SK-N-SH treated with all-trans-retinoic acid at 6 μM for 48 hours (cell line): ENCODE measurements at regions not wholly inside any gene's neighbourhood (a gene's known extent, or its start where the extent isn't known, plus 50 kb on each side); places are given as distances from the start of the nearest gene placed in this dataset.

ENCODE experiments used
- ATAC-seq: fragments of 200-7000 bp; cut with Tn5 transposase; 3 replicates; pipeline ENCODE4 v1.9.1; 2020; ENCODE audit warnings: mild to moderate bottlenecking, moderate library complexity
- ARNTL ChIP-seq: fragments of 450-650 bp; formaldehyde crosslinking; IDR thresholded peaks from 2 replicates; pipeline ENCODE4 v1.5.0; 2020; ENCODE audit warnings: low read depth, mild to moderate bottlenecking, moderate library complexity, borderline replicate concordance
- BACH2 ChIP-seq: fragments of 250-450 bp; sonication (Bioruptor Pico); IDR thresholded peaks from 2 replicates; pipeline ENCODE4 v1.9.0; 2021; ENCODE audit warnings: mild to moderate bottlenecking, borderline replicate concordance
- CSDC2 ChIP-seq: fragments of 250-450 bp; sonication (Bioruptor Pico); IDR thresholded peaks from 2 replicates; pipeline ENCODE4 v1.5.0; 2020; ENCODE audit warnings: mild to moderate bottlenecking, moderate library complexity
- ESRRG ChIP-seq: fragments of 250-450 bp; sonication (Bioruptor Pico); IDR thresholded peaks from 2 replicates; pipeline ENCODE4 v1.6.1; 2021; ENCODE audit warnings: mild to moderate bottlenecking
- GLIS3 ChIP-seq: fragments of 250-450 bp; sonication (Bioruptor Pico); IDR thresholded peaks from 2 replicates; pipeline ENCODE4 v1.5.0; 2020; ENCODE audit warnings: mild to moderate bottlenecking, moderate library complexity
- ISL1 ChIP-seq: fragments of 250-450 bp; sonication (Bioruptor Pico); IDR thresholded peaks from 2 replicates; pipeline ENCODE4 v2.1.2; 2022; ENCODE audit warnings: mild to moderate bottlenecking, moderate library complexity
- OSR1 ChIP-seq: fragments of 250-450 bp; sonication (Bioruptor Pico); IDR thresholded peaks from 2 replicates; pipeline ENCODE4 v1.8.0; 2022; ENCODE audit warnings: moderate library complexity, mild to moderate bottlenecking, inconsistent platforms
- PPARA ChIP-seq: fragments of 250-450 bp; sonication (Bioruptor Pico); IDR thresholded peaks from 2 replicates; pipeline ENCODE4 v1.5.0; 2020; ENCODE audit warnings: mild to moderate bottlenecking, borderline replicate concordance
- RARB ChIP-seq: fragments of 250-450 bp; sonication (Bioruptor Pico); IDR thresholded peaks from 2 replicates; pipeline ENCODE4 v1.8.0; 2021; ENCODE audit warnings: mild to moderate bottlenecking, moderate library complexity
- SNAI2 ChIP-seq: fragments of 250-450 bp; sonication (Bioruptor Pico); IDR thresholded peaks from 2 replicates; pipeline ENCODE4 v1.5.0; 2020; ENCODE audit warnings: mild to moderate bottlenecking, moderate library complexity
- TCF4 ChIP-seq: fragments of 250-450 bp; sonication (Bioruptor Pico); IDR thresholded peaks from 2 replicates; pipeline ENCODE4 v1.8.0; 2021; ENCODE audit warnings: mild to moderate bottlenecking, moderate library complexity, borderline replicate concordance
- TOX ChIP-seq: fragments of 250-450 bp; sonication (Bioruptor Pico); IDR thresholded peaks from 2 replicates; pipeline ENCODE4 v1.8.0; 2021; ENCODE audit warnings: mild to moderate bottlenecking, moderate library complexity, borderline replicate concordance
- ZC3H10 ChIP-seq: fragments of 250-450 bp; sonication (Bioruptor Pico); IDR thresholded peaks from 2 replicates; pipeline ENCODE4 v1.5.1; 2021; ENCODE audit warnings: mild to moderate bottlenecking, moderate library complexity
- ZFP3 ChIP-seq: fragments of 250-450 bp; sonication (Bioruptor Pico); IDR thresholded peaks from 2 replicates; pipeline ENCODE4 v1.5.0; 2020; ENCODE audit warnings: mild to moderate bottlenecking, moderate library complexity
- ZFP30 ChIP-seq: fragments of 450-650 bp; formaldehyde crosslinking; IDR thresholded peaks from 2 replicates; pipeline ENCODE4 v1.5.0; 2022; ENCODE audit warnings: mild to moderate bottlenecking, moderate library complexity
- ZNF565 ChIP-seq: fragments of 450-650 bp; formaldehyde crosslinking; conservative IDR thresholded peaks from 2 replicates; pipeline ENCODE4 v1.5.0; 2020; ENCODE audit warnings: low read depth, mild to moderate bottlenecking, moderate library complexity
- ZNF70 ChIP-seq: fragments of 450-650 bp; formaldehyde crosslinking; IDR thresholded peaks from 2 replicates; pipeline ENCODE4 v1.5.0; 2020; ENCODE audit warnings: mild to moderate bottlenecking, moderate library complexity
- ZNF8 ChIP-seq: fragments of 450-650 bp; formaldehyde crosslinking; IDR thresholded peaks from 2 replicates; pipeline ENCODE4 v1.5.0; 2020; ENCODE audit warnings: mild to moderate bottlenecking, moderate library complexity
- TF ChIP-seq, protein P1 (sequence below): fragments of 250-450 bp; sonication (Bioruptor Pico); IDR thresholded peaks from 2 replicates; pipeline ENCODE4 v1.5.1; 2020; ENCODE audit warnings: low read depth, mild to moderate bottlenecking, moderate library complexity
- TF ChIP-seq, protein P2 (sequence below): fragments of 250-450 bp; sonication (Bioruptor Pico); IDR thresholded peaks from 2 replicates; pipeline ENCODE4 v1.5.0; 2020; ENCODE audit warnings: mild to moderate bottlenecking, moderate library complexity
- TF ChIP-seq, protein P3 (sequence below): fragments of 250-450 bp; sonication (Bioruptor Pico); IDR thresholded peaks from 2 replicates; pipeline ENCODE4 v1.5.1; 2021; ENCODE audit warnings: mild to moderate bottlenecking, moderate library complexity
- TF ChIP-seq, protein P4 (sequence below): fragments of 250-450 bp; sonication (Bioruptor Pico); IDR thresholded peaks from 2 replicates; pipeline ENCODE4 v1.8.0; 2020; ENCODE audit warnings: mild to moderate bottlenecking, moderate library complexity, borderline replicate concordance

DNA sequence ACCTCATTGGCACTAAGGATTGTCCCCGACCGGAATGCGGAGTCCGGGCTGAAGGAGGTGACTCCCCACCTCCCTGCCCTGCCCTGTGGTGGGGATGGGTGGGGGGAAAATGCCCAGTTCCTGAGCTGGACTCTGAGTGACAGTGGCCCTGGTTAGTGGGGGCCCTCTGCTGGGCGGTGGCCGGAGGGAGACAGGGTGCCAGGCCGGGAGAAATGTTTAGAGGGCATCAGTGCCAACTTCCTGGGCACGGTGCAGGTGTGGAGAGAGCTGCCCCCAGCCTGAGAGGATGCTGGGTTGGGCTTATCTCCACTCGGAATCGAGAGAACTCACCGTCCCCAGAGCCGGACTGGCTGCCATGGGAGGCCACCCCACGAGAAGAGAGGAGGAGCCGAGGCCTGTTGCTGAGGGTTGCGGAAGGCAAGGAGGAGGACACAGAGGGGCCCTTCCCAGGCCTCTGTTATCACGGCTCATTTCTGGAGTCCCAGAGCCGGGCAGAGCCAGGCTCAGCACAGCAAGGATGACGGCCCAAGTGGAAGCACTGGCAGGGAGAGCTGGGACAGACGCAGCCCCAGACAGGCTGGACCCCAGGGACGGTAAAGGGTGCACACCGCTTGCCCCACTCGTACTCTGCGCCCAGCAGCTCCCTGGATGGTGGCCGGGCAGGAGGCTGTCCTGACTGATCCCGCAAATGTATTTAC lies 156.7 kb downstream of the KIF26A start:
- TF ChIP-seq GLIS3 (CRISPR knock-in tag) (no peak), BACH2 (CRISPR knock-in tag) (no peak), ZNF565 (CRISPR knock-in tag) (no peak), ISL1 (no peak), OSR1 (no peak), RARB (no peak), CSDC2 (CRISPR knock-in tag) (no peak)
- TF ChIP-seq, protein P1, sequence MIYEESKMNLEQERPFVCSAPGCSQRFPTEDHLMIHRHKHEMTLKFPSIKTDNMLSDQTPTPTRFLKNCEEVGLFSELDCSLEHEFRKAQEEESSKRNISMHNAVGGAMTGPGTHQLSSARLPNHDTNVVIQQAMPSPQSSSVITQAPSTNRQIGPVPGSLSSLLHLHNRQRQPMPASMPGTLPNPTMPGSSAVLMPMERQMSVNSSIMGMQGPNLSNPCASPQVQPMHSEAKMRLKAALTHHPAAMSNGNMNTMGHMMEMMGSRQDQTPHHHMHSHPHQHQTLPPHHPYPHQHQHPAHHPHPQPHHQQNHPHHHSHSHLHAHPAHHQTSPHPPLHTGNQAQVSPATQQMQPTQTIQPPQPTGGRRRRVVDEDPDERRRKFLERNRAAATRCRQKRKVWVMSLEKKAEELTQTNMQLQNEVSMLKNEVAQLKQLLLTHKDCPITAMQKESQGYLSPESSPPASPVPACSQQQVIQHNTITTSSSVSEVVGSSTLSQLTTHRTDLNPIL (CRISPR knock-in tag), result no peak
- TF ChIP-seq, all 23 proteins: peak for 0
- ATAC-seq, result no peak

DNA sequence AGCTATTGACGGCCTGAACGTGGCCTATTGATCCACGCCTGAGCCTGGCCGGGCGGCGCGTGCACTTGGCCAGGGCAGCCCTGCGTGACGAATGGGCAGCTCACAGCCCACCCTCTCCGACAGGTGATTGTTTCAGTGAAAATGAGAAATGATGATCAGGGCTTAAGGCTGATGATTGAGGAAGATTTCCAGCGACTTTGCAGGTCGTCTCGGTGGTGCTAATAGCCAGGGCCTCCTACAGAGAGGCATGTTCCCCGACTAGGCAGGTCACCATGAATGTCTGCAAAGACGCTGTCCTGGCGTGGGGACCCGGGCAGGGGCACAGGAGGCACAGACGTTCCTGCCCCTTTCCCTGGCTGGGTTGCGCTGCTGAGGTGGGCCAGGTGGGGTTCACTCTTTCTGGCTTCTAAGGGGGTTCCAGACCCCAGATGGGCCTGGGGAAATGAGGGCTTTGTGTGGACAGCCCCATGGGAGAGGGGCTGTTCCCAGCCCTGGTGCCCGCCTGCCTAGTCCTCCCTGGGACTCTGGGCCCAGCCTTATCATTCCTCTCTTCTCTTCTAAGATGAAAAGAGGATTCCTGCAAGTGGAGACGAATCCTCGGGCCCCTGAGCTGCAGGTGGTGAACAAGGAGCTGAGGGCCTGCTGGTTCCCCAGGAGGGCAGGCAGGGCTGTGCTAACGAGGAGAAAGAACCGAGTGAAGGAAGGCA lies 157.4 kb downstream of the KIF26A start:
- TF ChIP-seq OSR1 (no peak), GLIS3 (CRISPR knock-in tag) (no peak), ZFP30 (no peak), ZC3H10 (CRISPR knock-in tag) (no peak), ISL1 (no peak), ESRRG (CRISPR knock-in tag) (no peak), PPARA (no peak), ARNTL (CRISPR knock-in tag) (no peak)
- TF ChIP-seq, protein P2, sequence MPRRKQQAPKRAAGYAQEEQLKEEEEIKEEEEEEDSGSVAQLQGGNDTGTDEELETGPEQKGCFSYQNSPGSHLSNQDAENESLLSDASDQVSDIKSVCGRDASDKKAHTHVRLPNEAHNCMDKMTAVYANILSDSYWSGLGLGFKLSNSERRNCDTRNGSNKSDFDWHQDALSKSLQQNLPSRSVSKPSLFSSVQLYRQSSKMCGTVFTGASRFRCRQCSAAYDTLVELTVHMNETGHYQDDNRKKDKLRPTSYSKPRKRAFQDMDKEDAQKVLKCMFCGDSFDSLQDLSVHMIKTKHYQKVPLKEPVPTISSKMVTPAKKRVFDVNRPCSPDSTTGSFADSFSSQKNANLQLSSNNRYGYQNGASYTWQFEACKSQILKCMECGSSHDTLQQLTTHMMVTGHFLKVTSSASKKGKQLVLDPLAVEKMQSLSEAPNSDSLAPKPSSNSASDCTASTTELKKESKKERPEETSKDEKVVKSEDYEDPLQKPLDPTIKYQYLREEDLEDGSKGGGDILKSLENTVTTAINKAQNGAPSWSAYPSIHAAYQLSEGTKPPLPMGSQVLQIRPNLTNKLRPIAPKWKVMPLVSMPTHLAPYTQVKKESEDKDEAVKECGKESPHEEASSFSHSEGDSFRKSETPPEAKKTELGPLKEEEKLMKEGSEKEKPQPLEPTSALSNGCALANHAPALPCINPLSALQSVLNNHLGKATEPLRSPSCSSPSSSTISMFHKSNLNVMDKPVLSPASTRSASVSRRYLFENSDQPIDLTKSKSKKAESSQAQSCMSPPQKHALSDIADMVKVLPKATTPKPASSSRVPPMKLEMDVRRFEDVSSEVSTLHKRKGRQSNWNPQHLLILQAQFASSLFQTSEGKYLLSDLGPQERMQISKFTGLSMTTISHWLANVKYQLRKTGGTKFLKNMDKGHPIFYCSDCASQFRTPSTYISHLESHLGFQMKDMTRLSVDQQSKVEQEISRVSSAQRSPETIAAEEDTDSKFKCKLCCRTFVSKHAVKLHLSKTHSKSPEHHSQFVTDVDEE (CRISPR knock-in tag), result no peak
- TF ChIP-seq, protein P3, sequence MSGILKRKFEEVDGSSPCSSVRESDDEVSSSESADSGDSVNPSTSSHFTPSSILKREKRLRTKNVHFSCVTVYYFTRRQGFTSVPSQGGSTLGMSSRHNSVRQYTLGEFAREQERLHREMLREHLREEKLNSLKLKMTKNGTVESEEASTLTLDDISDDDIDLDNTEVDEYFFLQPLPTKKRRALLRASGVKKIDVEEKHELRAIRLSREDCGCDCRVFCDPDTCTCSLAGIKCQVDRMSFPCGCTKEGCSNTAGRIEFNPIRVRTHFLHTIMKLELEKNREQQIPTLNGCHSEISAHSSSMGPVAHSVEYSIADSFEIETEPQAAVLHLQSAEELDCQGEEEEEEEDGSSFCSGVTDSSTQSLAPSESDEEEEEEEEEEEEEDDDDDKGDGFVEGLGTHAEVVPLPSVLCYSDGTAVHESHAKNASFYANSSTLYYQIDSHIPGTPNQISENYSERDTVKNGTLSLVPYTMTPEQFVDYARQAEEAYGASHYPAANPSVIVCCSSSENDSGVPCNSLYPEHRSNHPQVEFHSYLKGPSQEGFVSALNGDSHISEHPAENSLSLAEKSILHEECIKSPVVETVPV (CRISPR knock-in tag), result no peak
- TF ChIP-seq, protein P4, sequence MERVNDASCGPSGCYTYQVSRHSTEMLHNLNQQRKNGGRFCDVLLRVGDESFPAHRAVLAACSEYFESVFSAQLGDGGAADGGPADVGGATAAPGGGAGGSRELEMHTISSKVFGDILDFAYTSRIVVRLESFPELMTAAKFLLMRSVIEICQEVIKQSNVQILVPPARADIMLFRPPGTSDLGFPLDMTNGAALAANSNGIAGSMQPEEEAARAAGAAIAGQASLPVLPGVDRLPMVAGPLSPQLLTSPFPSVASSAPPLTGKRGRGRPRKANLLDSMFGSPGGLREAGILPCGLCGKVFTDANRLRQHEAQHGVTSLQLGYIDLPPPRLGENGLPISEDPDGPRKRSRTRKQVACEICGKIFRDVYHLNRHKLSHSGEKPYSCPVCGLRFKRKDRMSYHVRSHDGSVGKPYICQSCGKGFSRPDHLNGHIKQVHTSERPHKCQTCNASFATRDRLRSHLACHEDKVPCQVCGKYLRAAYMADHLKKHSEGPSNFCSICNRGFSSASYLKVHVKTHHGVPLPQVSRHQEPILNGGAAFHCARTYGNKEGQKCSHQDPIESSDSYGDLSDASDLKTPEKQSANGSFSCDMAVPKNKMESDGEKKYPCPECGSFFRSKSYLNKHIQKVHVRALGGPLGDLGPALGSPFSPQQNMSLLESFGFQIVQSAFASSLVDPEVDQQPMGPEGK (CRISPR knock-in tag), result no peak
- TF ChIP-seq, protein P1 (CRISPR knock-in tag), result no peak
- no peak for ATAC-seq

DNA sequence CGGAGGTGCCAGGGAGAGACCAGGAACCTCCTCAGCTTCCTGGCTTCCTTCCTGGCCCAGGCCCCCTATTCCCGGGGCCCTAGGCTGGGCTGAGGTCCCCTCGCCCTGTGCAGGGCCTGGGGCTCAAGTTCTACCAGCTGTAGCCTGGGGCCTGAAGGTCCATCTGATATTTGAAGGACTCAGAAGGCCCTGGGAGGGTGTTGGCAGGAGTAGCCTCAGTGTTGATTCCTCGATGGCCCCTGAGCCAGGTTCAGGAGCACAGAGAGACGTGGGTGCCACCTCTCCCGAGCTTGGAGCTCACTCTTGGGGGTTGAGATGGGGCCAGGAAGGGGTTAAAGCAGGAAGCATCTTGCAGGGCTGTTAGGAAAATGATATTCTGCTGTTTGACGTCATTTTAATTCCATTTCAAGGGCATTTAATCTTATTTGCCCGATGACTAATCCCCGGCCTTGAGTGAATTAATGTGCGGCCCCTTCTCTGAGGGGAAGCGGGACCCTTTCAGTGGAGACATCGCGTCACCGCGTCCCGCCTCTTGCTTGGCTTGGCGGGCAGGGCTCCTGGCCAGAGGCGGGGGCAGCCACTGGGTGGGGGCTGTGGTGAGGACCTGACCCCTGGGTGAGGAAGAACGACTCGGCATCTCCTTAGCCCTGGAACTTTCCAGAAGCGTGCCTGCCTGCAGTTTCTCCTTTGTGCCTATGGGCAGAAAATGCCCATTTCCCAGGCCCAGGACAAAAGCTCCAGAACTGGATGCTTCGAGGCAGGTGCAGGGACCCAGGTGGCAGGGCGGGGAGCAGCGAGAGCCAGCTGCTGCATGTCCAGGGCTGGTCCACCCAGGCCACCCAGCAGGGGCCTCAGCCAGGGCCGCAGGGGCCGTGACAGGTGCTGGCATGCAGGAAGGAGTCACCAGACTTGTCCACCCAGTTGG lies 158.3 kb downstream of the KIF26A start:
- peak; percentile 69 for ATAC-seq
- TF ChIP-seq, protein P2 (CRISPR knock-in tag), result peak; percentile 83
- TF ChIP-seq TCF4 (CRISPR knock-in tag), result peak; percentile 81; the same call in 1 of the 2 replicates
- no peak for TF ChIP-seq ZC3H10 (CRISPR knock-in tag)
- TF ChIP-seq GLIS3 (CRISPR knock-in tag), result peak; percentile 83
- TF ChIP-seq OSR1, result no peak
- no peak; the same call in 1 of the 2 replicates for TF ChIP-seq ZNF8 (CRISPR knock-in tag)
- TF ChIP-seq ARNTL (CRISPR knock-in tag), result no peak
- TF ChIP-seq RARB, result no peak
- TF ChIP-seq ZNF565 (CRISPR knock-in tag), result 0 out of 2 replicates have a peak, but pooled peaks have one; percentile 22
- peak; percentile 51 for TF ChIP-seq SNAI2 (CRISPR knock-in tag)
- TF ChIP-seq ZFP3, result 0 out of 2 replicates have a peak, but pooled peaks have one; percentile 66
- no peak for TF ChIP-seq TOX (CRISPR knock-in tag)
- TF ChIP-seq ZNF70 (CRISPR knock-in tag), result peak; percentile 61; the same call in 1 of the 2 replicates
- 0 out of 2 replicates have a peak, but pooled peaks have one; percentile 29 for TF ChIP-seq BACH2 (CRISPR knock-in tag)
